ENCODE measurements at regions not wholly inside any gene's neighbourhood (a gene's known extent, or its start where the extent isn't known, plus 50 kb on each side); places are given as distances from the start of the nearest gene placed in this dataset.
A peak's percentile ranks its signal among the peaks of the same experiment; 100 is the strongest.

- Histone ChIP-seq H3K4me3 (ENCODE audit: low read length in 3 of 3) (no peak overlapping the region), H3K9ac (ENCODE audit: low read length in 3 of 3) (no peak overlapping the region), H3K4me1 (ENCODE audit: control insufficient read depth in 2 of 3, insufficient read depth in 2 of 3, low read depth in 1 of 3, low read length in 3 of 3) (peaks cover 3 to 8% (median 4%) of the 10 kb centered on the region in 3 donors), H3K9me3 (ENCODE audit: control insufficient read depth in 2 of 3, insufficient read depth in 1 of 3, low read length in 3 of 3) (no peaks in the 10 kb centered on the region), H3K36me3 (ENCODE audit: control insufficient read depth in 2 of 3, insufficient read depth in 3 of 3, low read length in 3 of 3) (no peaks in the 10 kb centered on the region), H3K27ac (ENCODE audit: low read depth in 2 of 2, low read length in 2 of 2) (no peak overlapping the region), H3K27me3 (ENCODE audit: control insufficient read depth, insufficient read depth, low read length) (no peaks in the 10 kb centered on the region)
- DNase-seq: peak in 1 of 5 donors; percentile 73
- no peak for FAIRE-seq
- no peak for TF ChIP-seq CTCF (IDR thresholded peaks at IDR 0.05; ENCODE audit: borderline replicate concordance, extremely low read depth, insufficient read depth)
- intact Hi-C loops (cut with DNase I): no loop called here
These were observed 59.7 kb downstream of the CXCR4 start for GRCh38 chr2:136058262-136058661.

- DNase-seq: no peak
- no peaks in the 10 kb centered on the region for H3K27me3 ChIP-seq (ENCODE audit: control insufficient read depth, insufficient read depth, low read length)
- no peak overlapping the region for H3K27ac ChIP-seq (ENCODE audit: low read depth in 2 of 2, low read length in 2 of 2)
- H3K4me1 ChIP-seq (ENCODE audit: control insufficient read depth in 2 of 3, insufficient read depth in 2 of 3, low read depth in 1 of 3, low read length in 3 of 3): peaks cover 3 to 8% (median 4%) of the 10 kb centered on the region in 3 donors
- no peaks in the 10 kb centered on the region for H3K9me3 ChIP-seq (ENCODE audit: control insufficient read depth in 2 of 3, insufficient read depth in 1 of 3, low read length in 3 of 3)
- H3K4me3 ChIP-seq (ENCODE audit: low read length in 3 of 3): no peak overlapping the region
- no peak overlapping the region for H3K9ac ChIP-seq (ENCODE audit: low read length in 3 of 3)
- TF ChIP-seq CTCF (IDR thresholded peaks at IDR 0.05; ENCODE audit: borderline replicate concordance, extremely low read depth, insufficient read depth): no peak
- H3K36me3 ChIP-seq (ENCODE audit: control insufficient read depth in 2 of 3, insufficient read depth in 3 of 3, low read length in 3 of 3): no peaks in the 10 kb centered on the region
- intact Hi-C loops (cut with DNase I): no loop called here
- no peak for FAIRE-seq
These were observed 60.2 kb downstream of the CXCR4 start for GRCh38 chr2:136057802-136058140.

GRCh38 chr2:136057023-136057801, 60.7 kb downstream of the CXCR4 start:
- H3K27me3 ChIP-seq (ENCODE audit: control insufficient read depth, insufficient read depth, low read length): no peaks in the 10 kb centered on the region
- FAIRE-seq: no peak
- H3K9me3 ChIP-seq (ENCODE audit: control insufficient read depth in 2 of 3, insufficient read depth in 1 of 3, low read length in 3 of 3): no peaks in the 10 kb centered on the region
- no peak for TF ChIP-seq CTCF (IDR thresholded peaks at IDR 0.05; ENCODE audit: borderline replicate concordance, extremely low read depth, insufficient read depth)
- intact Hi-C loops (cut with DNase I): no loop called here
- H3K9ac ChIP-seq (ENCODE audit: low read length in 3 of 3): no peak overlapping the region
- H3K4me3 ChIP-seq (ENCODE audit: low read length in 3 of 3): no peak overlapping the region
- H3K36me3 ChIP-seq (ENCODE audit: control insufficient read depth in 2 of 3, insufficient read depth in 3 of 3, low read length in 3 of 3): no peaks in the 10 kb centered on the region
- H3K4me1 ChIP-seq (ENCODE audit: control insufficient read depth in 2 of 3, insufficient read depth in 2 of 3, low read depth in 1 of 3, low read length in 3 of 3): peaks cover 3 to 8% (median 4%) of the 10 kb centered on the region in 3 donors
- H3K27ac ChIP-seq (ENCODE audit: low read depth in 2 of 2, low read length in 2 of 2): no peak overlapping the region
- no peak for DNase-seq
